Kidney epithelial cell (primary cell): ENCODE measurements at regions not wholly inside any gene's neighbourhood (a gene's known extent, or its start where the extent isn't known, plus 50 kb on each side); places are given as distances from the start of the nearest gene placed in this dataset.

ENCODE experiments used
- DNase-seq: peaks from one replicate; pipeline ENCODE4 v3.0.0-alpha.2; 2010; ENCODE audit warnings: low read depth
- H3K27me3 ChIP-seq: 2 replicates; pipeline ENCODE4 v1.6.0; 2011; ENCODE audit warnings: low read length; ENCODE audit not compliant: control insufficient read depth, insufficient read depth
- H3K36me3 ChIP-seq: 2 replicates; pipeline ENCODE4 v1.5.1; 2011; ENCODE audit warnings: low read length; ENCODE audit not compliant: control insufficient read depth, insufficient read depth
- H3K4me3 ChIP-seq: 2 replicates; pipeline ENCODE4 v1.5.1; 2011; ENCODE audit warnings: low read depth, mild to moderate bottlenecking, control low read depth, low read length
- CTCF ChIP-seq: IDR thresholded peaks from 2 replicates; pipeline ENCODE4 v1.5.1; 2011; ENCODE audit warnings: mild to moderate bottlenecking, moderate library complexity, low read length, control low read depth, inconsistent platforms; ENCODE audit not compliant: insufficient read depth, poor library complexity, severe bottlenecking

- no peaks in the 10 kb centered on the region for H3K36me3 ChIP-seq
- no peaks in the 10 kb centered on the region for H3K27me3 ChIP-seq
- H3K4me3 ChIP-seq, result no peak overlapping the region
- TF ChIP-seq CTCF, result no peak
- no peak for DNase-seq
These were observed 174.5 kb upstream of the PKDCC start for GRCh38 chr2:41873102-41874031.

GRCh38 chr2:41877114-41877678, 170.6 kb upstream of the PKDCC start:
- no peak for DNase-seq
- Histone ChIP-seq H3K4me3 (no peak overlapping the region), H3K27me3 (peaks cover 2% of the 10 kb centered on the region), H3K36me3 (no peaks in the 10 kb centered on the region)
- TF ChIP-seq CTCF, result no peak

GRCh38 chr2:41878056-41878455, 169.8 kb upstream of the PKDCC start:
- DNase-seq, result no peak
- no peak for TF ChIP-seq CTCF
- Histone ChIP-seq H3K36me3 (no peaks in the 10 kb centered on the region), H3K27me3 (peaks cover 2% of the 10 kb centered on the region), H3K4me3 (no peak overlapping the region)

GRCh38 chr2:41878716-41879234, 169.0 kb upstream of the PKDCC start:
- DNase-seq, result no peak
- TF ChIP-seq CTCF, result no peak
- H3K4me3 ChIP-seq, result no peak overlapping the region
- no peaks in the 10 kb centered on the region for H3K36me3 ChIP-seq
- peaks cover 2% of the 10 kb centered on the region for H3K27me3 ChIP-seq

GRCh38 chr2:41879235-41879916, 168.4 kb upstream of the PKDCC start:
- H3K4me3 ChIP-seq, result no peak overlapping the region
- H3K36me3 ChIP-seq, result no peaks in the 10 kb centered on the region
- no peak for DNase-seq
- H3K27me3 ChIP-seq, result peaks cover 2% of the 10 kb centered on the region
- TF ChIP-seq CTCF, result no peak
